Heart left ventricle (tissue), 13 donors: ENCODE measurements at regions not wholly inside any gene's neighbourhood (a gene's known extent, or its start where the extent isn't known, plus 50 kb on each side); places are given as distances from the start of the nearest gene placed in this dataset.

Experiments used
- POLR2A ChIP-seq, 2 donors: fragments of 450-650 bp; IDR thresholded peaks; one replicate each; pipeline ENCODE4 v1.6.1; 2017; ENCODE audit warnings: antibody characterized with exemption in 2 of 2, mild to moderate bottlenecking in 2 of 2, moderate library complexity in 2 of 2
- TF ChIP-seq, protein P1 (sequence below), 12 donors: fragments of 200-600 bp; sonication (generic) in 4 of 12; IDR thresholded peaks; one replicate each; pipeline versions ENCODE4 v1.5.0 to v1.8.0; 2018 to 2022; ENCODE audit warnings: antibody characterized with exemption in 12 of 12, mild to moderate bottlenecking in 5 of 12
- donor health status: ischemic (EF 13 %, LVEDD 7.1; RV severe dilation, severe dysfunction).
- donor health status: DM: no; HTN: yes; CAD: no.
- donor health status: DM: no; HTN: no; CAD: no.
- donor health status: ischemic (EF 25% LVEDD 6.9; RV normal size, moderate dysfunction).
- donor health status: ischemic (EF 25% LVEDD 5.7; RV mildly dilated, moderate dysfunction).
- donor health status: ischemic (EF 35%, LVEDD 5.7; RV mildly dilated, moderate dysfunction).
- donor health status: nonischemic (EF 11% LVEDD 7.7; RV severe dilation, severe dysfunction).
- donor health status: DM: yes; HTN: yes; CAD: no.
- donor health status: PGD.
- donor health status: ischemic (EF 29% LVEDD 5.4; RV normal size, mild dysfunction).
- donor health status: nonischemic (EF 23%, LVEDD 6.1; RV moderate dilation, normal function).

DNA sequence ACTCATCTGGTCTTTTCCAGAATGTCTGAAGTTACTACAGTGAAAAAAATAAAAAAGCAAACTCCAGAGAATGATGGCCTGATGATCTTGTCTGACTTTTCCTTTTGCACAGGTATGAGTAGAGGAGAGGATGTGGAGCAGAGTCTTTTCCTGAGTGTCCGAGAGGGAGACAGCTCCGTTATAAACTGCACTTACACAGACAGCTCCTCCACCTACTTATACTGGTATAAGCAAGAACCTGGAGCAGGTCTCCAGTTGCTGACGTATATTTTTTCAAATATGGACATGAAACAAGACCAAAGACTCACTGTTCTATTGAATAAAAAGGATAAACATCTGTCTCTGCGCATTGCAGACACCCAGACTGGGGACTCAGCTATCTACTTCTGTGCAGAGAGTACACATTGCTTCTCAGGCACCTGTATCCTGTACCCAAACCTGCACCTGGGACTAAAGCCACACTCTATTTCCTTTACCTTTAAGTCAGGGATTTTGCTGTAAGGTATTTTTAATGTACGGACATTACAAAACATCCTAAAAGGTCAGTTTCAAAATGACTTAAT, 75.8 kb upstream of the OR4E1 start:
- TF ChIP-seq, protein P1, sequence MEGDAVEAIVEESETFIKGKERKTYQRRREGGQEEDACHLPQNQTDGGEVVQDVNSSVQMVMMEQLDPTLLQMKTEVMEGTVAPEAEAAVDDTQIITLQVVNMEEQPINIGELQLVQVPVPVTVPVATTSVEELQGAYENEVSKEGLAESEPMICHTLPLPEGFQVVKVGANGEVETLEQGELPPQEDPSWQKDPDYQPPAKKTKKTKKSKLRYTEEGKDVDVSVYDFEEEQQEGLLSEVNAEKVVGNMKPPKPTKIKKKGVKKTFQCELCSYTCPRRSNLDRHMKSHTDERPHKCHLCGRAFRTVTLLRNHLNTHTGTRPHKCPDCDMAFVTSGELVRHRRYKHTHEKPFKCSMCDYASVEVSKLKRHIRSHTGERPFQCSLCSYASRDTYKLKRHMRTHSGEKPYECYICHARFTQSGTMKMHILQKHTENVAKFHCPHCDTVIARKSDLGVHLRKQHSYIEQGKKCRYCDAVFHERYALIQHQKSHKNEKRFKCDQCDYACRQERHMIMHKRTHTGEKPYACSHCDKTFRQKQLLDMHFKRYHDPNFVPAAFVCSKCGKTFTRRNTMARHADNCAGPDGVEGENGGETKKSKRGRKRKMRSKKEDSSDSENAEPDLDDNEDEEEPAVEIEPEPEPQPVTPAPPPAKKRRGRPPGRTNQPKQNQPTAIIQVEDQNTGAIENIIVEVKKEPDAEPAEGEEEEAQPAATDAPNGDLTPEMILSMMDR (IDR thresholded peaks at IDR 0.05), result no peak
- no peak for TF ChIP-seq POLR2A (IDR thresholded peaks at IDR 0.05)
